Spleen (tissue), 11 donors: ENCODE measurements at regions not wholly inside any gene's neighbourhood (a gene's known extent, or its start where the extent isn't known, plus 50 kb on each side); places are given as distances from the start of the nearest gene placed in this dataset.
A peak's percentile ranks its signal among the peaks of the same experiment; 100 is the strongest.

Experiments
- DNase-seq: peaks from one replicate; pipeline ENCODE4 v3.0.0-alpha.2; 2020
- H3K27ac ChIP-seq, 8 donors: fragments of 200-600 bp; sonication (generic) in 7 of 8; 1 replicate in 4 of 8; 2 replicates in 4 of 8; pipeline versions ENCODE4 v1.5.0 to v1.8.0; 2016 to 2021; ENCODE audit warnings: inconsistent platforms in 4 of 8, mild to moderate bottlenecking in 4 of 8, moderate library complexity in 1 of 8
- H3K27me3 ChIP-seq, 7 donors: fragments of 200-600 bp; sonication (generic) in 6 of 7; replicated peaks in 1 of 7; 1 replicate in 4 of 7; 2 replicates in 3 of 7; pipeline versions ENCODE4 v1.5.0 to v1.8.0; 2016 to 2021; ENCODE audit warnings: inconsistent platforms in 3 of 7, mild to moderate bottlenecking in 1 of 7
- H3K36me3 ChIP-seq, 6 donors: fragments of 200-600 bp; sonication (generic) in 5 of 6; 1 replicate in 4 of 6; 2 replicates in 2 of 6; pipeline versions ENCODE4 v1.5.0 to v1.8.0; 2016 to 2021; ENCODE audit warnings: inconsistent platforms in 2 of 6
- H3K4me1 ChIP-seq, 6 donors: fragments of 200-600 bp; sonication (generic) in 5 of 6; 1 replicate in 3 of 6; 2 replicates in 3 of 6; pipeline versions ENCODE4 v1.5.0 to v1.8.0; 2016 to 2021; ENCODE audit warnings: inconsistent platforms in 3 of 6
- H3K4me3 ChIP-seq, 8 donors: fragments of 200-600 bp; sonication (generic) in 7 of 8; 1 replicate in 4 of 8; 2 replicates in 4 of 8; pipeline versions ENCODE4 v1.5.0 to v1.8.0; 2016 to 2021; ENCODE audit warnings: inconsistent platforms in 4 of 8, mild to moderate bottlenecking in 4 of 8, moderate library complexity in 2 of 8
- H3K9me3 ChIP-seq, 8 donors: fragments of 200-600 bp; sonication (generic) in 7 of 8; 1 replicate in 4 of 8; 2 replicates in 4 of 8; pipeline versions ENCODE4 v1.5.0 to v1.8.0; 2016 to 2021; ENCODE audit warnings: inconsistent platforms in 4 of 8
- CTCF ChIP-seq, 11 experiments: fragments of 200-600 bp in 7 of 11; fragments of 450-650 bp in 4 of 11; sonication (generic) in 4 of 11; IDR thresholded peaks in 8 of 11; conservative IDR thresholded peaks in 3 of 11; 1 replicate in 7 of 11; 2 replicates in 4 of 11; pipeline versions ENCODE4 v1.4.0 to v1.8.0; 2016 to 2021; ENCODE audit warnings: antibody characterized with exemption in 11 of 11, inconsistent platforms in 4 of 11, mild to moderate bottlenecking in 1 of 11
- POLR2A ChIP-seq, 3 donors: fragments of 450-650 bp; IDR thresholded peaks; one replicate each; pipeline ENCODE4 v1.5.1; 2017; ENCODE audit warnings: antibody characterized with exemption in 3 of 3, mild to moderate bottlenecking in 1 of 3
- POLR2AphosphoS5 ChIP-seq, 3 donors: sonication (generic); formaldehyde crosslinking; IDR thresholded peaks; one replicate each; pipeline ENCODE4 v1.5.1; 2017; ENCODE audit warnings: antibody characterized with exemption in 3 of 3
- WGBS, 5 donors: extraction: QIAGEN DNeasy Blood & Tissue Kit in 3 of 5; methylation state at CpG; one replicate each; pipeline versions ENCODE4 v1.1.5 to v1.1.7; 2013 to 2018; 5-methylcytosine and 5-hydroxymethylcytosine counted together
- intact Hi-C: fragments of 100-400 bp; cut with DNase I; formaldehyde crosslinking; loops from one replicate; pipeline ENCODE4 v1.15.0; 2023; ENCODE audit warnings: low total_unique reads
- donor health status: healthy with polysubstance abuse.
- donor health status: DM: no; HTN: no; CAD: no; lungs with moderate emphysema.
- donor health status: DM: no; HTN: no; CAD: no.
- donor health status: Bipolar disorder and iron deficiency.
- donor health status: healthy.
- donor health status: DM: no; HTN: no; CAD: no.
- donor health status: DM: yes; HTN: yes; CAD: no.

- no peaks in the 10 kb centered on the region for H3K4me1 ChIP-seq
- H3K4me3 ChIP-seq, result no peak overlapping the region
- intact Hi-C loops, result no loop called here
- no peak overlapping the region for H3K27ac ChIP-seq
- no peaks in the 10 kb centered on the region for H3K36me3 ChIP-seq
- WGBS, 5 donors, result 62 to 72% (median 66%) methylated on average over 11 to 12 of the region's 12 CpGs
- no peak for TF ChIP-seq POLR2A (IDR thresholded peaks at IDR 0.05)
- no peak for TF ChIP-seq CTCF (IDR thresholded peaks at IDR 0.05 in 8 of 11, conservative IDR thresholded peaks at IDR 0.05 in 3 of 11)
- TF ChIP-seq POLR2AphosphoS5 (IDR thresholded peaks at IDR 0.05), result no peak
- H3K27me3 ChIP-seq, result peaks cover 0 to 7% (median 0%) of the 10 kb centered on the region in 7 donors
- DNase-seq, result peak; percentile 40
- peaks cover 0 to 1% (median 0%) of the 10 kb centered on the region in 8 donors for H3K9me3 ChIP-seq
Observed at GRCh38 chr11:119808407-119809185, 79.6 kb upstream of the NECTIN1 start.

- Histone ChIP-seq H3K4me3 (no peak overlapping the region), H3K36me3 (no peaks in the 10 kb centered on the region), H3K4me1 (no peaks in the 10 kb centered on the region), H3K9me3 (no peaks in the 10 kb centered on the region), H3K27me3 (peaks cover 0 to 7% (median 0%) of the 10 kb centered on the region in 7 donors), H3K27ac (no peak overlapping the region)
- peak; percentile 49 for DNase-seq
- intact Hi-C loops, result no loop called here
- 73 to 98% (median 78%) methylated on average over 3 of the region's 3 CpGs for WGBS, 5 donors
- no peak for TF ChIP-seq POLR2A (IDR thresholded peaks at IDR 0.05)
- no peak for TF ChIP-seq CTCF (IDR thresholded peaks at IDR 0.05 in 8 of 11, conservative IDR thresholded peaks at IDR 0.05 in 3 of 11)
- TF ChIP-seq POLR2AphosphoS5 (IDR thresholded peaks at IDR 0.05), result no peak
Observed at GRCh38 chr11:119807841-119808240, 78.8 kb upstream of the NECTIN1 start.

- TF ChIP-seq POLR2AphosphoS5 (IDR thresholded peaks at IDR 0.05), result no peak
- no peak for TF ChIP-seq POLR2A (IDR thresholded peaks at IDR 0.05)
- no peak for TF ChIP-seq CTCF (IDR thresholded peaks at IDR 0.05 in 8 of 11, conservative IDR thresholded peaks at IDR 0.05 in 3 of 11)
- WGBS, 5 donors, result 76 to 86% (median 78%) methylated on average over 4 to 5 of the region's 5 CpGs
- Histone ChIP-seq H3K9me3 (no peaks in the 10 kb centered on the region), H3K4me3 (no peak overlapping the region), H3K27me3 (peaks cover 0 to 7% (median 0%) of the 10 kb centered on the region in 7 donors), H3K4me1 (no peaks in the 10 kb centered on the region), H3K36me3 (no peaks in the 10 kb centered on the region), H3K27ac (no peak overlapping the region)
- intact Hi-C loops, result no loop called here
- no peak for DNase-seq
Observed at GRCh38 chr11:119807402-119807801, 78.4 kb upstream of the NECTIN1 start.

GRCh38 chr11:119806064-119806915, 77.3 kb upstream of the NECTIN1 start:
- TF ChIP-seq POLR2AphosphoS5 (IDR thresholded peaks at IDR 0.05), result no peak
- no peak for TF ChIP-seq CTCF (IDR thresholded peaks at IDR 0.05 in 8 of 11, conservative IDR thresholded peaks at IDR 0.05 in 3 of 11)
- TF ChIP-seq POLR2A (IDR thresholded peaks at IDR 0.05), result no peak
- peak; percentile 41 for DNase-seq
- H3K4me1 ChIP-seq, result no peaks in the 10 kb centered on the region
- intact Hi-C loops, result no loop called here
- WGBS, 5 donors, result 69 to 87% (median 83%) methylated on average over 5 to 8 of the region's 8 CpGs
- no peaks in the 10 kb centered on the region for H3K9me3 ChIP-seq
- no peak overlapping the region for H3K4me3 ChIP-seq
- H3K27ac ChIP-seq, result no peak overlapping the region
- H3K36me3 ChIP-seq, result no peaks in the 10 kb centered on the region
- peaks cover 0 to 15% (median 0%) of the 10 kb centered on the region in 7 donors for H3K27me3 ChIP-seq
